NCI-H1436 (cell line): ENCODE measurements at regions not wholly inside any gene's neighbourhood (a gene's known extent, or its start where the extent isn't known, plus 50 kb on each side); places are given as distances from the start of the nearest gene placed in this dataset.
"Not testable (repeated sequence)": the region's sequence is repeated elsewhere in the genome, so short reads cannot be mapped to it uniquely, and the experiment has no call there.

ENCODE experiments used
- DNase-seq: peaks from one replicate; lab custom pipeline; 2025; lab: John Stamatoyannopoulos, UW

- DNase-seq = no peak
These were observed 147.6 kb upstream of the BARHL2 start for GRCh38 chr1:90864681-90865080.

- DNase-seq = no peak
These were observed 145.7 kb upstream of the BARHL2 start for GRCh38 chr1:90862782-90863181.

GRCh38 chr1:90861421-90861820 is 144.3 kb upstream of the BARHL2 start:
- DNase-seq = not testable (repeated sequence)

GRCh38 chr1:90856463-90857007 is 139.4 kb upstream of the BARHL2 start:
- no peak for DNase-seq

- DNase-seq = peak; percentile 65
These were observed 137.4 kb upstream of the BARHL2 start for GRCh38 chr1:90854397-90854924.

- DNase-seq = no peak
These were observed 134.6 kb upstream of the BARHL2 start for GRCh38 chr1:90851711-90852050.

- peak; percentile 81 for DNase-seq
These were observed 134.0 kb upstream of the BARHL2 start for GRCh38 chr1:90850898-90851710.

GRCh38 chr1:90850181-90850897 is 133.2 kb upstream of the BARHL2 start:
- no peak for DNase-seq

GRCh38 chr1:90841473-90841872 is 124.4 kb upstream of the BARHL2 start:
- no peak for DNase-seq

GRCh38 chr1:90840352-90840751 is 123.2 kb upstream of the BARHL2 start:
- no peak for DNase-seq

- DNase-seq = no peak
These were observed 122.2 kb upstream of the BARHL2 start for GRCh38 chr1:90839323-90839722.

- DNase-seq = no peak
These were observed 121.6 kb upstream of the BARHL2 start for GRCh38 chr1:90838720-90839119.

GRCh38 chr1:90837420-90837819 is 120.3 kb upstream of the BARHL2 start:
- DNase-seq = no peak

- DNase-seq = no peak
These were observed 119.2 kb upstream of the BARHL2 start for GRCh38 chr1:90836345-90836679.

- DNase-seq = no peak
These were observed 118.7 kb upstream of the BARHL2 start for GRCh38 chr1:90835661-90836344.

- DNase-seq = peak; percentile 63
These were observed 118.0 kb upstream of the BARHL2 start for GRCh38 chr1:90834886-90835660.

- no peak for DNase-seq
These were observed 117.3 kb upstream of the BARHL2 start for GRCh38 chr1:90834354-90834885.

- DNase-seq = no peak
These were observed 116.5 kb upstream of the BARHL2 start for GRCh38 chr1:90833466-90834110.

GRCh38 chr1:90831910-90832309 is 114.8 kb upstream of the BARHL2 start:
- peak; percentile 25 for DNase-seq

- DNase-seq = no peak
These were observed 109.7 kb upstream of the BARHL2 start for GRCh38 chr1:90826834-90827233.

GRCh38 chr1:90826024-90826423 is 108.9 kb upstream of the BARHL2 start:
- DNase-seq = no peak
